ENCODE measurements at regions not wholly inside any gene's neighbourhood (a gene's known extent, or its start where the extent isn't known, plus 50 kb on each side); places are given as distances from the start of the nearest gene placed in this dataset.

DNA sequence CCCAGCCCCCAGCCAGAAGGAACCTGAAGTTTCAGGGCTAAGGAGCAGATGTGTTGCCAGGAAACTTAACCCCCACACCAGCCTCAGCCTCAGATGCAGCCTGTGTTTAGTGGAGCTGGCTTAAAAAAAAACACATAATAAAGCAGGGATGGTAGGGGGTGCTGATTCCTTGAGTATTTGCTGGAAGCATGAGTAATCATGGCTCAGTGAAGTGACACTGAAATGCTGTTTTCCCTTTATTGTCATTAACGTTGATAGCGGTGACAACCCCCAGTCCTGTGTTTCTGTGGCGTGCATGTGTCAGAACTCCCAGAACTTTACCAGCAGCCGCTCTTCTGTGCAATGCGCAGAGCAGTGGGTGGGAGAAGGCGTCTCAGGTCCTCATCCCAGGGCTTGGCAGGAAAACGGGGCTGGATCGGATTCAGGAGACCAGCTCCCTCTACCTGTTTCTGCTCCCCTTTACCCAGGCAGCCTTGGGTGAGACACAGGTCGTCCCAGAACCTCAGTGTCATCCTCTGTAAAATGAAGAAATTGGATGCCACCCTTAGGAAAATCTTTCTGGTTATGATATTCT, 1282.1 kb downstream of the TBC1D22A start:
- DNase-seq: no peak

DNA sequence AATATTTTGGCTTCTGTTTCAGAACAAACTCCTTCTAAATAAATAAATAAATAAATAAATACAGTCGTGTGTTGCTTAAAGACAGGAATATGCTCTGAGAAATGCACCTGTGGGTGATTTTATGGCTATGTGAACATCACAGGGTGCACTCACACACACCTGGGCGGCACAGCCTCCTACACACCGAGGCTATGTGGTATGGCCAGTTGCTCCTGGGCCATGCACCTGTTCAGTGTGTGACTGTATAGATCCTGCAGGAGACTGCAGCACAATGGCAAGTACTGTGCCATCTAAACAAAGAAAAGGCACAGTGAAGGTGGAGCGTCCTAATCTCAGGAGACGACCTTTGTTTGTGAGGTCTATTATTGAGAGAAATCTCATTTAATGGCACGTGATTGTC, 1281.1 kb downstream of the TBC1D22A start:
- DNase-seq: no peak

- DNase-seq: no peak
Observed at GRCh38 chr22:48042621-48043395, 1280.4 kb downstream of the TBC1D22A start.

- no peak for DNase-seq
Observed at GRCh38 chr22:48039326-48039725, 1276.9 kb downstream of the TBC1D22A start.

DNA sequence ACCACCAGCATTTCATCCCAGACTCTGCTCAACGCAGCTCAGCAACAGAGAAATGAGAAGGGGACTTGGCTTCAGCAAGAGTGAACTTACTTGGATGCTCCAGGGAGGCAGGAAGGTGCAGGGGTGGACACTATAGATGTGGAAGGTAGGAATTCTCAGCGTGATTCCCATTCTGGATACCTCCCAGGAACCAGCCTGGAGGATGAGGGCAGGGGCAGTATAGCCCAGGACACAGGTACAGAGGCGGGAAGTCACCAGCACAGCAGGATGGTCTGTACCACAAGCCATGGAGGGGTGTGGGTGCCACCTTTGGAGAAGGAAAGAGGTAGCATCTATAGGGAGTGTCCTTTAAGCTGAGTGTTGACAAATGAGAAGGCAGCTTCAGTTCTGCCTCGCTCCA, 1275.2 kb downstream of the TBC1D22A start:
- no peak for DNase-seq

GRCh38 chr22:48035897-48036296, 1273.4 kb downstream of the TBC1D22A start:
- no peak for DNase-seq

DNA sequence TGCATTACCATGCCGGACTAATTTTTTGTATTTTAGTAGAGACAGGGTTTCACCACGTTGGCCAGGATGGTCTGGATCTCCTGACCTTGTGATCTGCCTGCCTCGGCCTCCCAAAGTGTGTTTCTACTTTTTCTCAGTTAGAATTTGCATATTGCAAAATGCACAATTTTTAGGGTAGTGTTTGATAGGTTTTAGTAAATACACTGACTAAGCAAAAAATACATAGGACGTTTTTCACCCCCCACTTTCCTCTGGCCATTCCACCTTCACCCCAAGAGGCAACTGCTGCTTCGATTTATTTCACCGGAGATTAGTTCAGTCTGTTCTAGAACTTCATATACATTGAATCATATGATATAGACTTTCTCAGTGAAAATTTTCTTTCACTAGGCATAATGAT, 1269.1 kb downstream of the TBC1D22A start:
- DNase-seq: no peak

GRCh38 chr22:48025096-48025495, 1262.6 kb downstream of the TBC1D22A start:
- DNase-seq: no peak

GRCh38 chr22:48021991-48022401, 1259.5 kb downstream of the TBC1D22A start:
- DNase-seq: no peak

DNA sequence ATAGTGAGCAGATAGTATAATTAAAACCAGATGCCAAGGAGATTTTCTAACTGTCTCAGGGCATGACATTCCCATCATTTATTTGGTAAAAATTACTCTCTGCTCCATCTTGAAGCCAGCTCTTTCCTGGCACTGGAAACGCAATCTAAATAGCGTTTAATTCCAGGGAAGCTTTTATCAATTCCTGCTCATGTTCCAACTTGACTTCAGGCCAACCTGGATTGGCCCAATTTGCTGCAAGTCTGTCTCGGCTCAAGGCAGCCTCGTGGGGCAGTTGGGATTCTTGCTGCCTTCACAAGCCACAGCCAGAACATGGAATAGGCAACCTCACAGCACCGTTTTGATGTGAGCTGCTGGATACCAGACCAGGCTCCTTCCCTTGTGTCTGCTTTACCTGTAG, 1255.9 kb downstream of the TBC1D22A start:
- DNase-seq: no peak

GRCh38 chr22:48015701-48016100, 1253.3 kb downstream of the TBC1D22A start:
- no peak for DNase-seq

- no peak for DNase-seq
Observed at GRCh38 chr22:48004936-48005335, 1242.5 kb downstream of the TBC1D22A start.

DNA sequence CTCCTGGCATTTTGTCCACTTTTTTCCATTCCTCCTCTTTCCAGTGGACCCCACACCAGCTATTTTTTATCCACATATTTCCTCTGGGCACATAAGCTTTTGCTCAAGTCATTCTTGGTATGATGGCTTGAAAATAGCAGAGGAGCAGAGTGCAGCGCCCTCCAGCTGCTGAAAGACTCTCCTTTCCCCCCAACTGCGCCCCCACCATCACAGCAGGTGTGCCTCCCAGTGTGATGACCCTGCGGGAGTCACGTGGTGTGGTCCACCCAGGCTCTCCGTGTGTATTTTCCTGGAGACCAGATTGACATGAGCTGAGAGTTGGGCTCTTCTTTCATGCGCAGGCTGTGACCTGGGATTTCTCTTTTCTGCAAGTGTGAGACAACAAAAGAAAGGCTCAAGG, 1241.6 kb downstream of the TBC1D22A start:
- no peak for DNase-seq

- no peak for DNase-seq
Observed at GRCh38 chr22:48001101-48001500, 1238.7 kb downstream of the TBC1D22A start.

GRCh38 chr22:47997612-47998011, 1235.2 kb downstream of the TBC1D22A start:
- no peak for DNase-seq

GRCh38 chr22:47997052-47997590, 1234.7 kb downstream of the TBC1D22A start:
- no peak for DNase-seq

DNA sequence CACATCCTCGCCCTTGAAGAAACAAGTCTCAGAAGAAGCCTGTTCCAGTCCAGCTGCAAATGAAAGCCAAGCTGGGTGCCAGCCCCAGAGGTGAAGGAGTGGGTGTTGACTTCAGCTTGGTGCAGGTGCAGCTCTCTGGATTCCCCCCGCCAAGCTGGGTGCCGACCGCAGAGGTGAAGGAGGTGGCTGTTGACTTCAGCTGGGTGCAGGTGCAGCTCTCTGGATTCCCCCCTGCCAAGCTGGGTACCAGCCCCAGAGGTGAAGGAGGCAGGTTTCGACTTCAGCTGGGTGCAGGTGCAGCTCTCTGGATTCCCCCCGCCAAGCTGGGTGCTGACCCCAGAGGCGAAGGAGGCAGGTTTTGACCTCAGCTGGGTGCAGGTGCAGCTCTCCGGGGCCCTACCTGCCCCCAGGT, 1234.0 kb downstream of the TBC1D22A start:
- no peak for DNase-seq

GRCh38 chr22:47995718-47996117, 1233.3 kb downstream of the TBC1D22A start:
- no peak for DNase-seq

DNA sequence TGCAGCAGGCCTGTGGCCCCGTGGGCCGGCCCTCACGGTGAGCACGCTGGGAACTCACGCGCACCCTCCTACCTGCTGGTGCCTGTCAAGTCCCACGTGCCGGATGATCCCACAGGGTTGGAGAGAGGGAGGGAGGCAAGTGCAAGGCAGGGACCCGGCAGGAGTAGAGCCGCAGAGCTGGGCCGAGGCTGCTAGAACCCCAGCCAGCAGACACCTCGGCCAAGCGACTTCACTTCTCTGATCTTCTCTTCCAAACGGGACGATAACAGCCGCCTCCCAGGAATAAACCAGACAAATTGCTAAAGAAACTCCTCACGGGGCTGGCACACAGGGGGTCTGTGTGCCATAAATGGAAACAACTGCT, 1232.8 kb downstream of the TBC1D22A start:
- no peak for DNase-seq

GRCh38 chr22:47994601-47995263, 1232.3 kb downstream of the TBC1D22A start:
- DNase-seq: no peak

DNA sequence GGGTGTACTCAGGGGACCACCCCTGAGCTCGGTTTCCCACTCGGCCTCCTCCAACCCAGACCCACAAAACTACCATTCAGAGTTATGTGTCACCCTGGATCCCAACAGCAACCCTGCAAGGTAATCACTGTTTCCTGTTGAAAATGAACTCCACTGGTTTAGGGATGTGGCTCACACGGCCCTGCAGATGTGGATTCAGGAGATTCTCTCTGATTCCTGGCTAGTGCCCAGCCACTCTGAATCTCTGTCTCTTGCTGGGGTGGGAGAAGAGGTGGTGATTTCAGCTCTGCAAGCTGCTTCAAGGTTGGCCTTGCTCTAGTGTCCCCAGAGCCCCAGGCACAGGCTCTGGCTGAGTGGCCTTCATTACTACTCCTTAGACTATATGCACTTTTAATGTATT, 1231.6 kb downstream of the TBC1D22A start:
- no peak for DNase-seq

DNA sequence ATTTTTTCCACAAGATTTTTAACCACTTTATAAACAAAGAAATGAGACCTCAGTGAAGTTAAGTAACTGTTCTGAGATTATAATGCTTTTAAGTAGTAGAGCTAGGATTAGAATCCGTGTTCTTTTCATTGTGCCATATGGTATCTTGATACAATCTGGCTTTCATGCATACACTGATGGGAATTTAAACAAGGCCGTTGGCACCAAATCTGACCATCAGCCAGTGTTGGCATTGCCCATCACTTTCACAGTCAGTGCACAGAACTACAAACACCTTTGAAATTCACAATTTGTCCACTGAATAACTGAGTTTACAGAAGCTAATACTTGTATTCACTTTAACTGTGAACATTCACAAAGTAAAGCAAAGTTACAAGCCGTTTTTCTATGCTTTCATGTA, 1228.0 kb downstream of the TBC1D22A start:
- no peak for DNase-seq

DNA sequence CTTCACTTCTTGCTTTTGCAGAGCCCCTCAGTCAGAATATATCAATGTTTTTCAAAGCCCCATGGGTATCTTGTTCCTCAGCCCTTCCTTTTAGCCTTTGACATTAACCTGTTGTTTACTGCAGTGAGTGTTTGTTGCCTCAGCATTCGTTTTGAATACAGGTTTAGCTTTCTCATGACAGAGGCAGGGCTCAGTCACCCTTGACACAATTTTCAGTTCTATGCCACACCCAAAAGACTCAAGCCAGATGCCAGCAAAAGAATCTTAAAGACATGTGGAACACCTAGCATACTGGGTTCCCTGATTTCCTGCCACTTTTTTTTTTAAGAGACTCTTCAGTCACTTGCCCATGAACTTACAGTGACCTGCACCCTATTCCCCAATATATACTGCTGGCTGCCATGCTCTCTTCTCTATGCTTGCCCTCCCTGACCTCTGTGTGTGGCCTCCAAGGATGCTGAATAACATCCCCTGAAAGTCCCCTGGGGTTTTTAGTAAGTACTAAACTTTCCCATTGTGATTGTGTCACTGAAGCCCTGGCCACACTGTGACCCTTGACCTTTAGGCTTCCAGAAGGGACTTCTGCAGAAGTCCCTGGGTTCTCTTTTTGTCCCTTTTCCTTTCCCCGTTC, 1225.5 kb downstream of the TBC1D22A start:
- no peak for DNase-seq

- no peak for DNase-seq
Observed at GRCh38 chr22:47976219-47976618, 1213.8 kb downstream of the TBC1D22A start.

All from NCI-H187 (cell line).